ENCODE measurements at regions not wholly inside any gene's neighbourhood (a gene's known extent, or its start where the extent isn't known, plus 50 kb on each side); places are given as distances from the start of the nearest gene placed in this dataset.

- H4K20me1 ChIP-seq (ENCODE audit: insufficient read depth) = no peaks in the 10 kb centered on the region
- H3K79me2 ChIP-seq (ENCODE audit: insufficient read depth, low read depth) = no peaks in the 10 kb centered on the region
- no peaks in the 10 kb centered on the region for H3K4me1 ChIP-seq (ENCODE audit: low read depth, poor library complexity, severe bottlenecking)
- H3K27ac ChIP-seq = no peak overlapping the region
- no peak for TF ChIP-seq CTCF (conservative IDR thresholded peaks at IDR 0.05; ENCODE audit: low read depth, low read length)
- no peak overlapping the region for H3K4me2 ChIP-seq
- no peak overlapping the region for H3K4me3 ChIP-seq (IDR thresholded peaks at IDR 0.05; ENCODE audit: insufficient read depth, low read depth, low read length)
- H3K36me3 ChIP-seq (ENCODE audit: insufficient read depth) = no peaks in the 10 kb centered on the region
- H3K9ac ChIP-seq = no peak overlapping the region
- H2AFZ ChIP-seq (ENCODE audit: low read depth) = no peak overlapping the region
- H3K27me3 ChIP-seq (ENCODE audit: insufficient read depth, low read depth) = peaks cover 40% of the 10 kb centered on the region; the same call in 1 of the 2 replicates
These were observed 102.8 kb upstream of the SEC14L1 start for GRCh38 chr17:77037943-77038342.

- Histone ChIP-seq H4K20me1 (ENCODE audit: insufficient read depth) (no peaks in the 10 kb centered on the region), H2AFZ (ENCODE audit: low read depth) (no peak overlapping the region), H3K4me2 (no peak overlapping the region), H3K4me3 (IDR thresholded peaks at IDR 0.05; ENCODE audit: insufficient read depth, low read depth, low read length) (no peak overlapping the region), H3K9ac (no peak overlapping the region), H3K36me3 (ENCODE audit: insufficient read depth) (no peaks in the 10 kb centered on the region), H3K27ac (no peak overlapping the region), H3K79me2 (ENCODE audit: insufficient read depth, low read depth) (no peaks in the 10 kb centered on the region), H3K27me3 (ENCODE audit: insufficient read depth, low read depth) (peaks cover 41% of the 10 kb centered on the region; the same call in 1 of the 2 replicates), H3K4me1 (ENCODE audit: low read depth, poor library complexity, severe bottlenecking) (no peaks in the 10 kb centered on the region)
- TF ChIP-seq CTCF (conservative IDR thresholded peaks at IDR 0.05; ENCODE audit: low read depth, low read length) = no peak
These were observed 101.7 kb upstream of the SEC14L1 start for GRCh38 chr17:77038884-77039555.

- H3K4me2 ChIP-seq = no peak overlapping the region
- H3K4me1 ChIP-seq (ENCODE audit: low read depth, poor library complexity, severe bottlenecking) = no peaks in the 10 kb centered on the region
- no peaks in the 10 kb centered on the region for H3K79me2 ChIP-seq (ENCODE audit: insufficient read depth, low read depth)
- no peaks in the 10 kb centered on the region for H4K20me1 ChIP-seq (ENCODE audit: insufficient read depth)
- H2AFZ ChIP-seq (ENCODE audit: low read depth) = no peak overlapping the region
- TF ChIP-seq CTCF (conservative IDR thresholded peaks at IDR 0.05; ENCODE audit: low read depth, low read length) = no peak
- no peaks in the 10 kb centered on the region for H3K36me3 ChIP-seq (ENCODE audit: insufficient read depth)
- H3K27ac ChIP-seq = no peak overlapping the region
- peaks cover 21% of the 10 kb centered on the region; the same call in 1 of the 2 replicates for H3K27me3 ChIP-seq (ENCODE audit: insufficient read depth, low read depth)
- H3K4me3 ChIP-seq (IDR thresholded peaks at IDR 0.05; ENCODE audit: insufficient read depth, low read depth, low read length) = no peak overlapping the region
- H3K9ac ChIP-seq = no peak overlapping the region
These were observed 98.1 kb upstream of the SEC14L1 start for GRCh38 chr17:77042476-77043231.

- Histone ChIP-seq H3K4me1 (ENCODE audit: low read depth, poor library complexity, severe bottlenecking) (no peaks in the 10 kb centered on the region), H3K36me3 (ENCODE audit: insufficient read depth) (no peaks in the 10 kb centered on the region), H3K27me3 (ENCODE audit: insufficient read depth, low read depth) (peaks cover 24% of the 10 kb centered on the region; the same call in 1 of the 2 replicates), H3K9ac (no peak overlapping the region), H2AFZ (ENCODE audit: low read depth) (no peak overlapping the region), H3K4me2 (no peak overlapping the region), H3K27ac (no peak overlapping the region), H4K20me1 (ENCODE audit: insufficient read depth) (no peaks in the 10 kb centered on the region), H3K4me3 (IDR thresholded peaks at IDR 0.05; ENCODE audit: insufficient read depth, low read depth, low read length) (no peak overlapping the region), H3K79me2 (ENCODE audit: insufficient read depth, low read depth) (no peaks in the 10 kb centered on the region)
- no peak for TF ChIP-seq CTCF (conservative IDR thresholded peaks at IDR 0.05; ENCODE audit: low read depth, low read length)
These were observed 95.2 kb upstream of the SEC14L1 start for GRCh38 chr17:77045441-77046041.
